PC-3 (cell line): ENCODE measurements at regions not wholly inside any gene's neighbourhood (a gene's known extent, or its start where the extent isn't known, plus 50 kb on each side); places are given as distances from the start of the nearest gene placed in this dataset.

Source experiments
- ATAC-seq: fragments of 200-7000 bp; cut with Tn5 transposase; 2 replicates; pipeline ENCODE4 v1.9.1; 2020; ENCODE audit warnings: mild to moderate bottlenecking, moderate library complexity
- BruUV-seq: library from RNA; stranded (reverse); fragments of 400-500 nt; replicated peaks from 2 replicates; lab custom pipeline; 2021; lab: Mats Ljungman, UMichigan
- CTCF ChIA-PET: fragments of 300-600 bp; sonication (Branson Sonifier 250); formaldehyde crosslinking; loops from one replicate; lab custom pipeline; 2022; ENCODE audit warnings: antibody characterized with exemption; lab: Charles Lee
- POLR2A ChIA-PET: fragments of 300-600 bp; sonication (Branson Sonifier 250); formaldehyde crosslinking; loops from one replicate; lab custom pipeline; 2022; ENCODE audit warnings: antibody characterized with exemption; ENCODE audit not compliant: unreplicated experiment; lab: Charles Lee
- DNase-seq: peaks from one replicate; pipeline ENCODE4 v3.0.0-alpha.2; 2015
- H2AFZ ChIP-seq: fragments of 300-600 bp; sonication (generic); 2 replicates; pipeline ENCODE4 v1.6.0; 2016; ENCODE audit warnings: antibody characterized with exemption, low read length
- H3F3A ChIP-seq: fragments of 300-600 bp; sonication (generic); one replicate; pipeline ENCODE4 v1.6.0; 2017; ENCODE audit warnings: antibody characterized with exemption, low read length, control low read depth, mild to moderate bottlenecking; ENCODE audit not compliant: unreplicated experiment
- H3K27ac ChIP-seq: fragments of 300-600 bp; sonication (generic); 2 replicates; pipeline ENCODE4 v1.5.1; 2016; ENCODE audit warnings: mild to moderate bottlenecking, low read length
- H3K27me3 ChIP-seq: fragments of 300-600 bp; sonication (generic); 2 replicates; pipeline ENCODE4 v1.6.1; 2016; ENCODE audit warnings: low read length, mixed read lengths
- H3K36me3 ChIP-seq: fragments of 300-600 bp; sonication (generic); 2 replicates; pipeline ENCODE4 v1.6.1; 2016; ENCODE audit warnings: low read depth, mixed run types, low read length, mixed read lengths
- H3K4me1 ChIP-seq: fragments of 300-600 bp; sonication (generic); 2 replicates; pipeline ENCODE4 v1.5.1; 2016; ENCODE audit warnings: low read length; ENCODE audit not compliant: insufficient read depth
- H3K4me2 ChIP-seq: fragments of 300-600 bp; sonication (generic); 2 replicates; pipeline ENCODE4 v1.6.0; 2016; ENCODE audit warnings: low read length
- H3K4me3 ChIP-seq: fragments of 300-600 bp; sonication (generic); 2 replicates; pipeline ENCODE4 v1.5.1; 2016; ENCODE audit warnings: mild to moderate bottlenecking, low read length, mixed read lengths
- H3K79me2 ChIP-seq: fragments of 300-600 bp; sonication (generic); 2 replicates; pipeline ENCODE4 v1.6.1; 2017; ENCODE audit warnings: low read length, mixed read lengths
- H3K9ac ChIP-seq: fragments of 300-600 bp; sonication (generic); 2 replicates; pipeline ENCODE4 v1.6.0; 2016; ENCODE audit warnings: mild to moderate bottlenecking, low read length
- H3K9me2 ChIP-seq: fragments of 300-600 bp; sonication (generic); replicated peaks from 2 replicates; pipeline ENCODE4 v1.6.1; 2016; ENCODE audit warnings: mixed run types, low read length, mixed read lengths
- H3K9me3 ChIP-seq: fragments of 300-600 bp; sonication (generic); 2 replicates; pipeline ENCODE4 v1.6.1; 2016; ENCODE audit warnings: low read length, mixed read lengths
- H4K20me1 ChIP-seq: fragments of 300-600 bp; sonication (generic); 2 replicates; pipeline ENCODE4 v1.6.1; 2016; ENCODE audit warnings: low read length, mixed read lengths
- EZH2 ChIP-seq: fragments of 300-600 bp; sonication (generic); IDR thresholded peaks from one replicate; pipeline ENCODE4 v1.6.1; 2017; ENCODE audit warnings: antibody characterized with exemption, mild to moderate bottlenecking, low read length; ENCODE audit not compliant: unreplicated experiment
- EZH2phosphoT487 ChIP-seq: fragments of 300-600 bp; sonication (generic); IDR thresholded peaks from 2 replicates; pipeline ENCODE4 v1.6.1; 2018; ENCODE audit warnings: mild to moderate bottlenecking, antibody characterized with exemption, low read length, borderline replicate concordance
- intact Hi-C: fragments of 100-400 bp; cut with micrococcal nuclease; formaldehyde crosslinking; loops from 2 replicates; pipeline ENCODE4 v1.9.0; 2023
- TF ChIP-seq, protein P1 (sequence below): fragments of 300-600 bp; sonication (generic); conservative IDR thresholded peaks from 2 replicates; pipeline ENCODE4 v1.5.1; 2017; ENCODE audit warnings: antibody characterized with exemption, low read depth, mild to moderate bottlenecking, low read length

DNA sequence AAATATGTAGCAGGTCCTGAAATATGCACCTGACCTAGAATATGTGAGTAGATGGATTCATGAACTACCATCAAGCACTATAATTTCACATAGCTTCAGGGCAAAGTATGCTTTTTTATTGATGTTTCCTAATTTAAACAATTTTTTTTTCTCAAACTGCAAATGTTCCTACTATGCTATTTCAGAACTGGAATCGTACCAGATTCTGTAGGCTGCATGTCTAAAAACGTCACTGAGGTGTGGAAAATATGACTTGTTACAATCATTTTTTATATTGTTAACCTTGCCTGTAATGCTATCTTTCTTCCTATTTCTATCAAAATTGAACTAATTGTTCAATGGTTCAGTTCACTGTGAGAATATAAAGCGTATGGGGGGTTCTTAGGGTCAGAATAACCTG, 78.0 kb upstream of the RERGL start:
- Histone ChIP-seq H3K4me2 (no peak overlapping the region), H3K9ac (no peak overlapping the region), H3K27me3 (no peaks in the 10 kb centered on the region), H3K27ac (no peak overlapping the region), H4K20me1 (no peaks in the 10 kb centered on the region), H3K9me2 (no peaks in the 10 kb centered on the region), H3K4me3 (no peak overlapping the region), H2AFZ (no peak overlapping the region), H3K79me2 (no peaks in the 10 kb centered on the region), H3F3A (no peaks in the 10 kb centered on the region), H3K36me3 (no peaks in the 10 kb centered on the region), H3K4me1 (no peaks in the 10 kb centered on the region), H3K9me3 (no peaks in the 10 kb centered on the region)
- TF ChIP-seq, protein P1, sequence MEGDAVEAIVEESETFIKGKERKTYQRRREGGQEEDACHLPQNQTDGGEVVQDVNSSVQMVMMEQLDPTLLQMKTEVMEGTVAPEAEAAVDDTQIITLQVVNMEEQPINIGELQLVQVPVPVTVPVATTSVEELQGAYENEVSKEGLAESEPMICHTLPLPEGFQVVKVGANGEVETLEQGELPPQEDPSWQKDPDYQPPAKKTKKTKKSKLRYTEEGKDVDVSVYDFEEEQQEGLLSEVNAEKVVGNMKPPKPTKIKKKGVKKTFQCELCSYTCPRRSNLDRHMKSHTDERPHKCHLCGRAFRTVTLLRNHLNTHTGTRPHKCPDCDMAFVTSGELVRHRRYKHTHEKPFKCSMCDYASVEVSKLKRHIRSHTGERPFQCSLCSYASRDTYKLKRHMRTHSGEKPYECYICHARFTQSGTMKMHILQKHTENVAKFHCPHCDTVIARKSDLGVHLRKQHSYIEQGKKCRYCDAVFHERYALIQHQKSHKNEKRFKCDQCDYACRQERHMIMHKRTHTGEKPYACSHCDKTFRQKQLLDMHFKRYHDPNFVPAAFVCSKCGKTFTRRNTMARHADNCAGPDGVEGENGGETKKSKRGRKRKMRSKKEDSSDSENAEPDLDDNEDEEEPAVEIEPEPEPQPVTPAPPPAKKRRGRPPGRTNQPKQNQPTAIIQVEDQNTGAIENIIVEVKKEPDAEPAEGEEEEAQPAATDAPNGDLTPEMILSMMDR, result no peak
- no peak for TF ChIP-seq EZH2phosphoT487
- no peak for TF ChIP-seq EZH2
- no TSS peak for BruUV-seq
- ChIA-PET CTCF (no interaction called here), POLR2A (no interaction called here)
- intact Hi-C loops, result no loop called here
- DNase-seq (no peak), ATAC-seq (no peak)

- Histone ChIP-seq H3K4me3 (no peak overlapping the region), H2AFZ (0 out of 2 replicates have a peak overlapping the region, but pooled peaks have one; percentile 6)
- POLR2A ChIA-PET, result no interaction called here
These were observed 75.9 kb upstream of the RERGL start for GRCh38 chr12:18165889-18166288.

GRCh38 chr12:18165422-18165871, 75.5 kb upstream of the RERGL start:
- Histone ChIP-seq H3K79me2 (no peaks in the 10 kb centered on the region), H3K4me2 (peak overlapping the region; percentile 29; the same call in 1 of the 2 replicates), H3K27me3 (no peaks in the 10 kb centered on the region), H3K9ac (no peak overlapping the region), H3K36me3 (no peaks in the 10 kb centered on the region), H3F3A (no peaks in the 10 kb centered on the region), H3K9me3 (no peaks in the 10 kb centered on the region), H2AFZ (0 out of 2 replicates have a peak overlapping the region, but pooled peaks have one; percentile 6), H3K27ac (no peak overlapping the region), H3K4me3 (no peak overlapping the region), H4K20me1 (no peaks in the 10 kb centered on the region), H3K9me2 (no peaks in the 10 kb centered on the region), H3K4me1 (no peaks in the 10 kb centered on the region)
- CTCF ChIA-PET, result no interaction called here
- POLR2A ChIA-PET, result no interaction called here
- ATAC-seq, result no peak
- DNase-seq, result peak; percentile 6
- no TSS peak for BruUV-seq
- intact Hi-C loops, result no loop called here
- TF ChIP-seq EZH2 (no peak), EZH2phosphoT487 (no peak)
- TF ChIP-seq, protein P1, result no peak

More at GRCh38 chr12:18165889-18166288, 75.9 kb upstream of the RERGL start:
- Histone ChIP-seq H3K9ac (no peak overlapping the region), H3K36me3 (no peaks in the 10 kb centered on the region), H3F3A (no peaks in the 10 kb centered on the region), H3K79me2 (no peaks in the 10 kb centered on the region), H3K27me3 (no peaks in the 10 kb centered on the region), H3K4me1 (no peaks in the 10 kb centered on the region), H4K20me1 (no peaks in the 10 kb centered on the region), H3K9me2 (no peaks in the 10 kb centered on the region), H3K27ac (no peak overlapping the region), H3K9me3 (no peaks in the 10 kb centered on the region), H3K4me2 (peak overlapping the region; percentile 29; the same call in 1 of the 2 replicates)
- ATAC-seq, result no peak
- intact Hi-C loops, result no loop called here
- no peak for TF ChIP-seq EZH2phosphoT487
- TF ChIP-seq, protein P1, result no peak
- BruUV-seq, result no TSS peak
- no peak for DNase-seq
- CTCF ChIA-PET, result no interaction called here
